ENCODE measurements at regions not wholly inside any gene's neighbourhood (a gene's known extent, or its start where the extent isn't known, plus 50 kb on each side); places are given as distances from the start of the nearest gene placed in this dataset.

DNA sequence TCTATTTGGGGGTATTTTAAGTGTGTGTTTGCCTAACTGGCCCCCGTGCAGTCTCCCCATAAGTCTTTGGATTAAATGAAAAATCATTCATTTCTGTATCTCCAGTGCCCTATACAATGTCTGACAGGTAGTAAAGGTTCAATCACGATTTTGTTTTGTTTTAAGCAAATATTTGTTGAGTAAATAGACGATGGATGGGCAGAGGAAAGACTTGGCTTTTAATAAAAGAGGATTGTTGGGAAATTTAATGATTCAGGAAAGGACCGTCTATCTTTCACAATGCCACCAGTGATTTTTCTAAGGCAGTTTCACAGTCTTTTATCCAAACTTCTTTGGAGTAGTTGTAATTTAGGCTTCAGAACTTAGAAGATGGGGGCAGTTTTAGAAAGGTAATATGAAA lies 636.6 kb upstream of the GOT2 start:
- Mint-ChIP-seq H3K36me3 (ENCODE audit: low read depth) (no peaks in the 10 kb centered on the region), H3K27ac (no peak overlapping the region), H3K27me3 (ENCODE audit: insufficient read depth) (no peaks in the 10 kb centered on the region; the same call in 1 of the 2 replicates), H3K4me1 (ENCODE audit: low read depth) (no peaks in the 10 kb centered on the region), H3K4me3 (no peak overlapping the region), H3K9me3 (no peaks in the 10 kb centered on the region)
- DNase-seq: no peak
- TF ChIP-seq, protein P1, sequence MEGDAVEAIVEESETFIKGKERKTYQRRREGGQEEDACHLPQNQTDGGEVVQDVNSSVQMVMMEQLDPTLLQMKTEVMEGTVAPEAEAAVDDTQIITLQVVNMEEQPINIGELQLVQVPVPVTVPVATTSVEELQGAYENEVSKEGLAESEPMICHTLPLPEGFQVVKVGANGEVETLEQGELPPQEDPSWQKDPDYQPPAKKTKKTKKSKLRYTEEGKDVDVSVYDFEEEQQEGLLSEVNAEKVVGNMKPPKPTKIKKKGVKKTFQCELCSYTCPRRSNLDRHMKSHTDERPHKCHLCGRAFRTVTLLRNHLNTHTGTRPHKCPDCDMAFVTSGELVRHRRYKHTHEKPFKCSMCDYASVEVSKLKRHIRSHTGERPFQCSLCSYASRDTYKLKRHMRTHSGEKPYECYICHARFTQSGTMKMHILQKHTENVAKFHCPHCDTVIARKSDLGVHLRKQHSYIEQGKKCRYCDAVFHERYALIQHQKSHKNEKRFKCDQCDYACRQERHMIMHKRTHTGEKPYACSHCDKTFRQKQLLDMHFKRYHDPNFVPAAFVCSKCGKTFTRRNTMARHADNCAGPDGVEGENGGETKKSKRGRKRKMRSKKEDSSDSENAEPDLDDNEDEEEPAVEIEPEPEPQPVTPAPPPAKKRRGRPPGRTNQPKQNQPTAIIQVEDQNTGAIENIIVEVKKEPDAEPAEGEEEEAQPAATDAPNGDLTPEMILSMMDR (IDR thresholded peaks at IDR 0.05): no peak

DNA sequence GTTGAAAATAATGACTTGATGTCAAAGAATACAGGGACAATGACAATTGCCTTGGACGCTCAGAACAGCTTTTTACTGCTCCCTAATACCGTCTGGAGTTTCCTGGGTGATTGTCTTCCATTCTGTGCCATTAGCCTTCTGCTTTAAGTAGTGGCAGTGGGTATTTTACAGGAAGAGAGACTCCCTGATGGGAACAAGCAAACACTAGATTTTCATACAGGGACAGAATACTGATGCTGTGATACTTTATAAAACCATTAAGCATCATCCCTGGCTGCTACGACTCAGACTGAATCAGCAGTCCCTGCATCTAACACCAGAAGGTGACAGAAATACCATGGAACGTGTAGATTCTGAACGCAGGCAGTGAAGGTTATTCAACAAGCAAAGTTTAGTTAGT lies 635.4 kb upstream of the GOT2 start:
- no peak overlapping the region for H3K27ac Mint-ChIP-seq
- no peak overlapping the region for H3K4me3 Mint-ChIP-seq
- no peaks in the 10 kb centered on the region for H3K36me3 Mint-ChIP-seq (ENCODE audit: low read depth)
- DNase-seq: no peak
- no peaks in the 10 kb centered on the region for H3K4me1 Mint-ChIP-seq (ENCODE audit: low read depth)
- no peaks in the 10 kb centered on the region; the same call in 1 of the 2 replicates for H3K27me3 Mint-ChIP-seq (ENCODE audit: insufficient read depth)
- TF ChIP-seq, protein P1 (IDR thresholded peaks at IDR 0.05): no peak
- no peaks in the 10 kb centered on the region for H3K9me3 Mint-ChIP-seq

DNA sequence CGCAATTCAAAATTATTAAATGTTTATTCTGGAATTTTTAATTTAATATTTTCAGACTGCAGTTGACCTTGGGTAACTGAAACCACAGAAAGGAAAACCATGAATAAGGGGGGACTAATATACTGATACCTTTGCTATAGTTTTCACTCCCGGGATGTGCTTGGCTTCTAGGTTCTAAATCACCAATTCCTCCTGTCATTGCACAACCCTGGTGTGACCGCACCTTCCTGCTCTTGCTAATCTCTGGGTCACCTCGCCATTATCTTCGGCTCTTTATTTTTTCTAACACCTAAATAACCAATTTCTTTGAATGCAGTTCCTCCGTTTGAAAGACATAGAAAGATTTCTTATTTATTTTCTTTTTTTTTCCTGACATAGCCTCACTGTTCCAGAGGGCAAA lies 634.5 kb upstream of the GOT2 start:
- Mint-ChIP-seq H3K27me3 (ENCODE audit: insufficient read depth) (no peaks in the 10 kb centered on the region; the same call in 1 of the 2 replicates), H3K4me3 (no peak overlapping the region), H3K9me3 (no peaks in the 10 kb centered on the region), H3K36me3 (ENCODE audit: low read depth) (no peaks in the 10 kb centered on the region), H3K4me1 (ENCODE audit: low read depth) (no peaks in the 10 kb centered on the region), H3K27ac (no peak overlapping the region)
- no peak for DNase-seq
- TF ChIP-seq, protein P1 (IDR thresholded peaks at IDR 0.05): no peak

DNA sequence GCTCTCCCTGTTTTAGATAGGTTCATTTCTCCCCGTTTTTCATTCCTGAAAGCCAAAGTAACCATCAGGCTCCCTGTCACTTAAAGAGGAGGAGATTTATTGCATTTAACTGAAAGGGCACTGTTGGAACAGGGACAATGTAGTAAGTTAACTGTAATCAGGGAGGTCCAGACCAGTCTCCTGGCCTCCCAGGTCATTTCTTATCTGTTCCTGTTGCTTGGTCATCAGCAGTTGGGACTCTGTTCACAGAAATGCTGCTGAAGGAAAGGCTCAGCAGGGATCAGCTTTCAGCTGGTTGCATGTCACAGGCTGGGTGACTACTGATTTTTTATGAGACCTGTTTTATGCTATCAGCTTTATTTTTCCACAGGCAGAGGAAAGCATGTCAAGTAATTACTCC lies 622.6 kb upstream of the GOT2 start:
- H3K4me3 Mint-ChIP-seq: no peak overlapping the region
- DNase-seq: no peak
- H3K27ac Mint-ChIP-seq: no peak overlapping the region
- no peaks in the 10 kb centered on the region for H3K9me3 Mint-ChIP-seq
- H3K36me3 Mint-ChIP-seq (ENCODE audit: low read depth): no peaks in the 10 kb centered on the region
- TF ChIP-seq, protein P1 (IDR thresholded peaks at IDR 0.05): no peak
- H3K4me1 Mint-ChIP-seq (ENCODE audit: low read depth): no peaks in the 10 kb centered on the region
- no peaks in the 10 kb centered on the region; the same call in none of the 2 replicates for H3K27me3 Mint-ChIP-seq (ENCODE audit: insufficient read depth)

DNA sequence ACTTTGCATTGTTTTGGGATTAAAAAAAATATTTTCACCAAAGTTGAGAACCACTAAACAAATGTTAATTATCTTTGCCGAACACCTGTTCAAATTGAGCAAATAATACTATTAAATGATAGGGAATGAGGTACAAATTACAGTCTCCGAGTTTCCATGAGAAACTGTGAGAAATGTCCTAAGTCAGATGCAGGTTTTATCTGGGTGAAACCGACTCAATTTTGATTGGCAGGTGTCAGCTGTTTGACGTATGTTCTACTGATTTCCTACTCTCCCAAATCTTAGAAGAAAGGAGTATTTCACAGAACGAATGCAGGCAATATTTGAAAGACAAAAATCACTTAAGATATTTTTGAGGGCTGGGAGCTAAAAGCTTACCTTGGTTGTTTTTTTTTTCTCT lies 622.0 kb upstream of the GOT2 start:
- Mint-ChIP-seq H3K27me3 (ENCODE audit: insufficient read depth) (no peaks in the 10 kb centered on the region; the same call in none of the 2 replicates), H3K36me3 (ENCODE audit: low read depth) (no peaks in the 10 kb centered on the region), H3K9me3 (no peaks in the 10 kb centered on the region), H3K27ac (no peak overlapping the region), H3K4me1 (ENCODE audit: low read depth) (no peaks in the 10 kb centered on the region), H3K4me3 (no peak overlapping the region)
- TF ChIP-seq, protein P1 (IDR thresholded peaks at IDR 0.05): no peak
- DNase-seq: no peak

DNA sequence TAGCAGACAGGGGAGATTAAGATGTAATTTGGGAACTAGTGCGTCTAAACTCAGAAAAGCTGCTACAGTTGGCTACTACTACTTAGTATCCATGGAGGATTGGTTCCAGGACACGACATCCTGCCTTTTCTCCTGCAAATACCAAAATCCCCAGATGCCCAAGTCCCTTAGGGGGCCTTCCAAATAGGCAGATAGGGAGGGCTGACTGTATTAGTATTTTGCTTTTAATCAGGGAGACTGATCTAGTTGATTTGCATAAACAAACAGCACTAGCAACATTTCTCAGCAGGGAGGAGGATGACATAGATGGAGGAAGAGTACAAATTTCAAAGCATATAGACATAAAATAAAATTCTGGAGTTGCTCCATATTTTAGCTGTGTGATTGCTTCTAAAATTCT lies 621.6 kb upstream of the GOT2 start:
- H3K27ac Mint-ChIP-seq: no peak overlapping the region
- no peaks in the 10 kb centered on the region for H3K9me3 Mint-ChIP-seq
- H3K4me3 Mint-ChIP-seq: no peak overlapping the region
- TF ChIP-seq, protein P1 (IDR thresholded peaks at IDR 0.05): no peak
- H3K36me3 Mint-ChIP-seq (ENCODE audit: low read depth): no peaks in the 10 kb centered on the region
- no peak for DNase-seq
- H3K27me3 Mint-ChIP-seq (ENCODE audit: insufficient read depth): no peaks in the 10 kb centered on the region; the same call in none of the 2 replicates
- H3K4me1 Mint-ChIP-seq (ENCODE audit: low read depth): no peaks in the 10 kb centered on the region
